Dendritic cell treated with granulocyte-macrophage colony-stimulating factor and Interleukin-4, amounts not matched to agents 40 ng/mL and 50 ng/mL, for 4 days (primary cell): ENCODE measurements at regions not wholly inside any gene's neighbourhood (a gene's known extent, or its start where the extent isn't known, plus 50 kb on each side); places are given as distances from the start of the nearest gene placed in this dataset.

Experiments used
- H3K27ac Mint-ChIP-seq: one replicate; pipeline ENCODE4 v1.8.0; 2022; ENCODE audit warnings: mild to moderate bottlenecking, mixed read lengths
- H3K27me3 Mint-ChIP-seq: one replicate; pipeline ENCODE4 v1.8.0; 2022; ENCODE audit warnings: mild to moderate bottlenecking, mixed read lengths
- H3K36me3 Mint-ChIP-seq: one replicate; pipeline ENCODE4 v1.8.0; 2022; ENCODE audit warnings: low read depth, mixed read lengths
- H3K4me1 Mint-ChIP-seq: one replicate; pipeline ENCODE4 v1.8.0; 2022; ENCODE audit warnings: low read depth, mixed read lengths
- H3K4me3 Mint-ChIP-seq: one replicate; pipeline ENCODE4 v1.8.0; 2022; ENCODE audit warnings: mild to moderate bottlenecking, moderate library complexity, mixed read lengths
- H3K9me3 Mint-ChIP-seq: one replicate; pipeline ENCODE4 v1.8.0; 2022; ENCODE audit warnings: mixed read lengths
- intact Hi-C: fragments of 100-400 bp; cut with micrococcal nuclease; formaldehyde crosslinking; loops from one replicate; pipeline ENCODE4 v1.15.0; 2022

- intact Hi-C loops, result no loop called here
- Mint-ChIP-seq H3K9me3 (no peaks in the 10 kb centered on the region), H3K27me3 (no peaks in the 10 kb centered on the region), H3K4me3 (no peak overlapping the region), H3K27ac (no peak overlapping the region), H3K36me3 (no peaks in the 10 kb centered on the region), H3K4me1 (no peaks in the 10 kb centered on the region)
These were observed 1010.1 kb upstream of the B3GALT2 start for GRCh38 chr1:194196562-194196961.

- no peak overlapping the region for H3K4me3 Mint-ChIP-seq
- no peak overlapping the region for H3K27ac Mint-ChIP-seq
- H3K4me1 Mint-ChIP-seq, result no peaks in the 10 kb centered on the region
- no peaks in the 10 kb centered on the region for H3K36me3 Mint-ChIP-seq
- intact Hi-C loops, result no loop called here
- H3K9me3 Mint-ChIP-seq, result no peaks in the 10 kb centered on the region
- H3K27me3 Mint-ChIP-seq, result no peaks in the 10 kb centered on the region
These were observed 1008.3 kb upstream of the B3GALT2 start for GRCh38 chr1:194194724-194195123.

- Mint-ChIP-seq H3K4me3 (no peak overlapping the region), H3K27me3 (no peaks in the 10 kb centered on the region), H3K27ac (no peak overlapping the region), H3K4me1 (no peaks in the 10 kb centered on the region), H3K36me3 (no peaks in the 10 kb centered on the region), H3K9me3 (peaks cover 19% of the 10 kb centered on the region)
- intact Hi-C loops, result no loop called here
These were observed 998.6 kb upstream of the B3GALT2 start for GRCh38 chr1:194184974-194185373.

GRCh38 chr1:194184425-194184824, 998.0 kb upstream of the B3GALT2 start:
- H3K9me3 Mint-ChIP-seq, result peaks cover 19% of the 10 kb centered on the region
- no peak overlapping the region for H3K27ac Mint-ChIP-seq
- H3K36me3 Mint-ChIP-seq, result no peaks in the 10 kb centered on the region
- no peaks in the 10 kb centered on the region for H3K4me1 Mint-ChIP-seq
- H3K4me3 Mint-ChIP-seq, result no peak overlapping the region
- no peaks in the 10 kb centered on the region for H3K27me3 Mint-ChIP-seq
- intact Hi-C loops, result no loop called here

- peaks cover 19% of the 10 kb centered on the region for H3K9me3 Mint-ChIP-seq
- H3K36me3 Mint-ChIP-seq, result no peaks in the 10 kb centered on the region
- H3K27me3 Mint-ChIP-seq, result no peaks in the 10 kb centered on the region
- no peaks in the 10 kb centered on the region for H3K4me1 Mint-ChIP-seq
- intact Hi-C loops, result no loop called here
- H3K27ac Mint-ChIP-seq, result no peak overlapping the region
- no peak overlapping the region for H3K4me3 Mint-ChIP-seq
These were observed 995.4 kb upstream of the B3GALT2 start for GRCh38 chr1:194181845-194182244.

- Mint-ChIP-seq H3K27ac (no peak overlapping the region), H3K9me3 (peaks cover 17% of the 10 kb centered on the region), H3K27me3 (no peaks in the 10 kb centered on the region), H3K36me3 (no peaks in the 10 kb centered on the region), H3K4me1 (no peaks in the 10 kb centered on the region), H3K4me3 (no peak overlapping the region)
- intact Hi-C loops, result no loop called here
These were observed 989.8 kb upstream of the B3GALT2 start for GRCh38 chr1:194176212-194176611.

- peaks cover 7% of the 10 kb centered on the region for H3K9me3 Mint-ChIP-seq
- no peaks in the 10 kb centered on the region for H3K36me3 Mint-ChIP-seq
- intact Hi-C loops, result no loop called here
- no peak overlapping the region for H3K27ac Mint-ChIP-seq
- H3K27me3 Mint-ChIP-seq, result no peaks in the 10 kb centered on the region
- H3K4me3 Mint-ChIP-seq, result no peak overlapping the region
- no peaks in the 10 kb centered on the region for H3K4me1 Mint-ChIP-seq
These were observed 988.8 kb upstream of the B3GALT2 start for GRCh38 chr1:194175251-194175650.

GRCh38 chr1:194174528-194174927, 988.1 kb upstream of the B3GALT2 start:
- intact Hi-C loops, result no loop called here
- no peak overlapping the region for H3K4me3 Mint-ChIP-seq
- H3K9me3 Mint-ChIP-seq, result peaks cover 6% of the 10 kb centered on the region
- H3K4me1 Mint-ChIP-seq, result no peaks in the 10 kb centered on the region
- no peaks in the 10 kb centered on the region for H3K27me3 Mint-ChIP-seq
- H3K27ac Mint-ChIP-seq, result no peak overlapping the region
- no peaks in the 10 kb centered on the region for H3K36me3 Mint-ChIP-seq

GRCh38 chr1:194171596-194171995, 985.2 kb upstream of the B3GALT2 start:
- Mint-ChIP-seq H3K27me3 (no peaks in the 10 kb centered on the region), H3K4me3 (no peak overlapping the region), H3K9me3 (peaks cover 14% of the 10 kb centered on the region), H3K27ac (no peak overlapping the region), H3K4me1 (no peaks in the 10 kb centered on the region), H3K36me3 (no peaks in the 10 kb centered on the region)
- intact Hi-C loops, result no loop called here

GRCh38 chr1:194167956-194168640, 981.7 kb upstream of the B3GALT2 start:
- no peaks in the 10 kb centered on the region for H3K36me3 Mint-ChIP-seq
- H3K4me3 Mint-ChIP-seq, result no peak overlapping the region
- no peaks in the 10 kb centered on the region for H3K27me3 Mint-ChIP-seq
- no peaks in the 10 kb centered on the region for H3K4me1 Mint-ChIP-seq
- peaks cover 14% of the 10 kb centered on the region for H3K9me3 Mint-ChIP-seq
- no peak overlapping the region for H3K27ac Mint-ChIP-seq
- intact Hi-C loops, result no loop called here

- intact Hi-C loops, result no loop called here
- no peak overlapping the region for H3K4me3 Mint-ChIP-seq
- no peaks in the 10 kb centered on the region for H3K4me1 Mint-ChIP-seq
- no peak overlapping the region for H3K27ac Mint-ChIP-seq
- H3K36me3 Mint-ChIP-seq, result no peaks in the 10 kb centered on the region
- no peaks in the 10 kb centered on the region for H3K27me3 Mint-ChIP-seq
- peaks cover 8% of the 10 kb centered on the region for H3K9me3 Mint-ChIP-seq
These were observed 978.3 kb upstream of the B3GALT2 start for GRCh38 chr1:194164755-194165154.

GRCh38 chr1:194161591-194161990, 975.2 kb upstream of the B3GALT2 start:
- intact Hi-C loops, result no loop called here
- Mint-ChIP-seq H3K4me1 (no peaks in the 10 kb centered on the region), H3K27ac (no peak overlapping the region), H3K27me3 (no peaks in the 10 kb centered on the region), H3K36me3 (no peaks in the 10 kb centered on the region), H3K9me3 (peaks cover 17% of the 10 kb centered on the region), H3K4me3 (no peak overlapping the region)

GRCh38 chr1:194159941-194160340, 973.5 kb upstream of the B3GALT2 start:
- Mint-ChIP-seq H3K27me3 (no peaks in the 10 kb centered on the region), H3K4me3 (no peak overlapping the region), H3K4me1 (no peaks in the 10 kb centered on the region), H3K27ac (no peak overlapping the region), H3K36me3 (no peaks in the 10 kb centered on the region), H3K9me3 (peaks cover 17% of the 10 kb centered on the region)
- intact Hi-C loops, result no loop called here

- Mint-ChIP-seq H3K36me3 (no peaks in the 10 kb centered on the region), H3K27me3 (no peaks in the 10 kb centered on the region), H3K9me3 (peaks cover 17% of the 10 kb centered on the region), H3K4me3 (no peak overlapping the region), H3K4me1 (no peaks in the 10 kb centered on the region), H3K27ac (no peak overlapping the region)
- intact Hi-C loops, result no loop called here
These were observed 969.5 kb upstream of the B3GALT2 start for GRCh38 chr1:194155962-194156361.

- H3K36me3 Mint-ChIP-seq, result no peaks in the 10 kb centered on the region
- H3K4me1 Mint-ChIP-seq, result no peaks in the 10 kb centered on the region
- H3K27ac Mint-ChIP-seq, result no peak overlapping the region
- H3K27me3 Mint-ChIP-seq, result no peaks in the 10 kb centered on the region
- intact Hi-C loops, result no loop called here
- no peak overlapping the region for H3K4me3 Mint-ChIP-seq
- no peaks in the 10 kb centered on the region for H3K9me3 Mint-ChIP-seq
These were observed 964.6 kb upstream of the B3GALT2 start for GRCh38 chr1:194151056-194151455.
